ENCODE measurements at regions not wholly inside any gene's neighbourhood (a gene's known extent, or its start where the extent isn't known, plus 50 kb on each side); places are given as distances from the start of the nearest gene placed in this dataset.
"Not testable (repeated sequence)": the region's sequence is repeated elsewhere in the genome, so short reads cannot be mapped to it uniquely, and the experiment has no call there.

DNA sequence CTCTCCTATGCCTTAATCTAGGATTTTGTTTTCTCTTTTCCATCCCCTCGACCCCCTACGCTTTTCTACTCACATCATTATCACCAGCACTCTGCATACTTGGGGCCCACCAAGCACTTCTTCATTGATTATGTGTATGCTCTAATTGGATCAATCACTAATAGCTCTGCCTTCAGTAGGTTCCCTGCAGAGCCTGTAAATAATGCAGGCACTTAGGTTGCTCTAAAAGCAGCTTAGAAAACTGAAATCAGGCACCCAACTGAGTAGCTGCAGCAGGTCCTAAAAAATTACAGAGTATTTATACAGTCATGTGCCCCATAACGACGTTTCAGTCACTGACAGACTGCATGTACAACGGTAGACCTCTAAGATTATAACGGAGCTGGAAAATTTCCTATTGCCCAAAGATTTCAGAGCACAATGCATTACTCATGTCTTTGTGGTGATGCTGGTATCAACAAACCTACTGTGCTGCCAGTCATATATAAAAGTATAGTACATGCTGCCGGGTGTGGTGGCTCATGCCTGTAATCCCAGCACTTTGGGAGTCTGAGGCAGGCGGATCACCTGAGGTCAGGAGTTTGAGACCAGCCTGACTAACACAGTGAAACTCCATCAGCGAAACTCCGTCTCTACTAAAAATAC is 280.4 kb downstream of the HS3ST3B1 start:
- in situ Hi-C loops (cut with HindIII; ENCODE audit: low sequenced_read_pairs) = no loop called here

- in situ Hi-C loops (cut with HindIII; ENCODE audit: low sequenced_read_pairs) = no loop called here
Measured at GRCh38 chr17:14580499-14580898, 279.6 kb downstream of the HS3ST3B1 start.

DNA sequence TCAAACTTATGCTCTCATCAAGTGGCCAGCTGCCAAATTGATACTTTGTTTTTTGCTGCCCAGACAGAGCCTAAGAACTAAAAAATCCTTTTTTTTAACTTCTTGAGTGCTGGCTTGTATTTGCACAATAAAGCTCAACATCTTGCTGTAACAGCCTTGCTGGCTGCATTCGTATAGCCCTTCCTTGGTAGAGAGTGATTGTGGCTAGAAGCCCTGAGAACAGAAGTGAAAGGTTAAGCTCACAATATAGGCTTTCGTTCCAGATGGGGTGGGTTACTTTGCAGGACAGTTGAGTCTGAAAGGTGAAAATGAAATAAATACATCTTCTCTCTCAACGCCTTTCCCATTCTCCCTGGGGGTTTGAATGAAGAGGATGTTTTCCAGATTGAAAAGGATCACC is 278.8 kb downstream of the HS3ST3B1 start:
- in situ Hi-C loops (cut with HindIII; ENCODE audit: low sequenced_read_pairs) = no loop called here

- in situ Hi-C loops (cut with HindIII; ENCODE audit: low sequenced_read_pairs) = no loop called here
Measured at GRCh38 chr17:14575471-14575953, 274.6 kb downstream of the HS3ST3B1 start.

- in situ Hi-C loops (cut with HindIII; ENCODE audit: low sequenced_read_pairs) = not testable (repeated sequence)
Measured at GRCh38 chr17:14560325-14560724, 259.4 kb downstream of the HS3ST3B1 start.

GRCh38 chr17:14559264-14560119 is 258.6 kb downstream of the HS3ST3B1 start:
- in situ Hi-C loops (cut with HindIII; ENCODE audit: low sequenced_read_pairs) = no loop called here

- in situ Hi-C loops (cut with HindIII; ENCODE audit: low sequenced_read_pairs) = no loop called here
Measured at GRCh38 chr17:14557480-14557879, 256.6 kb downstream of the HS3ST3B1 start.

GRCh38 chr17:14553847-14554246 is 253.0 kb downstream of the HS3ST3B1 start:
- in situ Hi-C loops (cut with HindIII; ENCODE audit: low sequenced_read_pairs) = no loop called here

DNA sequence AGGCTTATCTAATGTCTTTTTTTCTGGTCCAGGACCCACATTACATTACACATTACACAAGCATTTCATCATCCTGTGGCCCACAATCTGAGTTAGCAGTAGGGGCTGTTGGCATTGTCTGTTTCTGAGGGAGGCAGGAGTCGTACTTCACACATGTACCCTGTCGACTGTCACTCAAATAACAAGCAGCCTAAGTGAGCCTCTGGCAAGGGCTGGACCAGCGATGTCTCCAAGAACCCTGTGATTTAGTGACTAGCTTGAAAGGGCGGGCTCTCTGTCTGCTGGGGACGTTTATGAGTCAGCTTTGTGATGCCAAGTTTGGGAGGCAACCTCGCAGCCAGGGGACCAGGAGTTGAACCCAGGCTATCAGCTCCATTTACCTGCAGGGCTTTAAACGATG is 251.4 kb downstream of the HS3ST3B1 start:
- in situ Hi-C loops (cut with HindIII; ENCODE audit: low sequenced_read_pairs) = no loop called here

DNA sequence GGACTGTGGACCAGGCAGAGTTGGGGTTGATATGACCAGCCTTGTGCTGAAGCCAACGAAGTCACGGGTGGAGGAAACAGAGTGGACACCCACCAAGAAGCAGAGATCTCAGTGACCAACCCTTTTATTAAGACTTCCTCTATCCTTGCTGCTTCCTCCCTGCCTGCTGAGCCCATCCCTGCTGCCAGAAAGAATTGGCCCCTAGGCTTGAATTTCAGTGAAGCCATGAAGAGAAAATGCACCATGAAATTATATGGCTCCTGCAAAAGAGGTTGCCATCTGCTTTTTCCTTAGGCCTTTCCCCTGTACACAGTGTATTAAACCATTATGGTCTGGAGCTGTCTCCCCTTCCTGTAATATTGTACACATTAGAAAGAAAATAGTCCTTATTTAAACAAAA is 246.7 kb downstream of the HS3ST3B1 start:
- in situ Hi-C loops (cut with HindIII; ENCODE audit: low sequenced_read_pairs) = no loop called here

DNA sequence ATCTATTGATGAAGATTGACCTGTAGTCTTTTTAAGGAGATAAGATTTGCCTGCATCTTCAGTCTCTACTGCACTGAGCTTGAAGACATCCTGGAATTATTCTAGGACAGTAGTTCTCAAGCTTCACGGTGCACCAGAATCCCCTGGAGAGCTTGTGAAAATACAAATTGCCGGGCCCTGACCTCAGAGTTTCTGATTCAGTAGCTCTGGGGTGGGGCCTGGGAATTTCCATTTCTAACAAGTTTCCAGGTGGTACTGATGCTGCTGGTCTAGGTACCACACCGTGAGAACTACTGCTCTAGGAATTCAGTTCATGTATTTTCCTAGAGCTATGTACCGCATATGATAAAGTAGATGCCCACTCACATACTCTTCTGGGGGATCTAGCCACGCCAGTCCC is 246.1 kb downstream of the HS3ST3B1 start:
- in situ Hi-C loops (cut with HindIII; ENCODE audit: low sequenced_read_pairs) = no loop called here

- in situ Hi-C loops (cut with HindIII; ENCODE audit: low sequenced_read_pairs) = no loop called here
Measured at GRCh38 chr17:14545156-14545906, 244.4 kb downstream of the HS3ST3B1 start.

DNA sequence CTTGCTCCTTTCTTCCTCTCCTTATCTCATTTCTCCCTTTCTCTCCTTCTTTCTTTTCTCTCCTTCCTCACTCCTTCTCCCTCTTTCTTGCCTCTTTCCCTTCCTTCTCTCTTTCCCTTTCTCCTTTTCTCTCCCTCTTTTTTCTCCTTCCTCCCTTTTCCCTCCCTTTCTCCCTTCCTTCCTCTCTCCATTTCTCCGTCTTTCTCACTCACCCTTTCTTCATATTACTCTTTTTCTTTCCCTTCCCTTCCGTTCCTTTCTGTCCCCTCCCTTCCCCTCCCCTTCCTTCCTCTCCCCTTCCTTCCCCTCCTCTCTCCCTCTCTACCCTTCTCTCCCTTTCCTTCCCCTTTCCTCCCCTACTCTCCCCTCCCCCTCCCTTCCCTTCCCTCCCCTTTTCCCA is 240.8 kb downstream of the HS3ST3B1 start:
- in situ Hi-C loops (cut with HindIII; ENCODE audit: low sequenced_read_pairs) = no loop called here

DNA sequence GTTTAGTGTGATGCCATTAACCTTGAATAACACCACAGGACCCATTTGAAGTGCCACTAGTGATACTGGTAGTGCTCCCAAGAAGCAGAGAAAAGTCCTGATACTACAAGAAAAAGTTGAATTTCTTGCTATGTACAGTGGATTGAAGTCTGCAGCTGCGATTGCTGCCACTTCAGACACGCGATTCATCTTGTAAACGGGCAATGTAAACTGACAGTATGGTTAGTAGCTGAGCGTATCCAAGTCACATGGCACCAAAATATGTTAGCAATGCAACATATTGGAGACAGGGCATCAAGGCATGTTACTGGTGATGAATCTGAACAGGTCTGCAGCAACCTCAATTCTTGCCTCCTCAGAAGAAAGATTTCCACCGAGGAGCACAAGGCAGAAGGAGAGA is 238.9 kb downstream of the HS3ST3B1 start:
- in situ Hi-C loops (cut with HindIII; ENCODE audit: low sequenced_read_pairs) = no loop called here

DNA sequence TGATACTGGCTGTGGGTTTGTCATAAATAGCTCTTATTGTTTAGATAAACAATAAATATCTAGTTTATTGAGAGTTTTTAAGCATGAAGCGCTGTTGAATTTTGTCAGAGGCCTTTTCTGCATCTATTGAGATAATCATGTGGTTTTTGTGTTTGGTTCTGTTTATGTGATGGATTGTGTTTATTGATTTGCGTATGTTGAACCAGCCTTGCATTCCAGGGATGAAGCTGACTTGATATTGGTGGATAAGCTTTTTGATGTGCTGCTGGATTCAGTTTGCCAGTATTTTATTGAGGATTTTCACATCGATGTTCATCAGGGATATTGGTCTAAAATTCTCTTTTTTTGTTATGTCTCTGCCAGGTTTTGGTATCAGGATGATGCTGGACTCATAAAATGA is 231.4 kb downstream of the HS3ST3B1 start:
- in situ Hi-C loops (cut with HindIII; ENCODE audit: low sequenced_read_pairs) = not testable (repeated sequence)

GRCh38 chr17:14525551-14526455 is 224.9 kb downstream of the HS3ST3B1 start:
- in situ Hi-C loops (cut with HindIII; ENCODE audit: low sequenced_read_pairs) = no loop called here

GRCh38 chr17:14522795-14523387 is 222.0 kb downstream of the HS3ST3B1 start:
- in situ Hi-C loops (cut with HindIII; ENCODE audit: low sequenced_read_pairs) = no loop called here

DNA sequence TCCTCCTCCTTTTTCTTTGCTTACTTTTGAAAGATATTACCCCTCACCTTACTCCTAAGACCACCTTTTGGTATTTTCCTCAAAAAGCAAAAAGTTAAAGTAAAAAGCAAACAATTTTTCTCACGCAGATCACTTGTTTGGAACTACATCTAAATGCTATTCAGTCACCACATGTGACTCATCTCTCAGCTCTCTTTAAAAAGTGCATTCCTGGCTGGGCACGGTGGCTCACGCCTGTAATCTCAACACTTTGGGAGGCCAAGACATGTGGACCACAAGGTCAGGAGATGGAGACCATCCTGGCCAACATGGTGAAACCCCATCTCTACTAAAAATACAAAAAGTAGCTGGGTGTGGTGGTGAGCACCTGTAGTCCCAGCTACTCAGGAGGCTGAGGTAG is 218.0 kb downstream of the HS3ST3B1 start:
- in situ Hi-C loops (cut with HindIII; ENCODE audit: low sequenced_read_pairs) = not testable (repeated sequence)

DNA sequence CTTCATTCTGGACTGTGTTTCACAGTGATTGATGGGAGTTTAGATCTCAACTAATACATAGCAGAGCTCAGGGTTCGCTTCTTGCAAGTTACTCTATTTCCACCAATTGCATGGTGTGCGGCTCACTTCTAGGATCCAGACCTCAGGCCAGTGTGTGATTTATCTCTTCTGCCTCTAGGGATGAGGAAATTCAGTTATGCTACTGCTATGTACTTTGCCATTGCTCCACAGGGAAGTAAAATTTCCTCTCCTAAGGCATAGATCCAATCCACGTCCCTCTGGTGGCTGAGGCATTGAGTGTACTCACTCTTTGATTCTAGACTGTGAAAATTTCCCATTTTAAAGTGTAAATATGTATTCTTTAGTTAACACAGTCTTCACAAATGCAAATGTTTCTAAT is 214.1 kb downstream of the HS3ST3B1 start:
- in situ Hi-C loops (cut with HindIII; ENCODE audit: low sequenced_read_pairs) = no loop called here

DNA sequence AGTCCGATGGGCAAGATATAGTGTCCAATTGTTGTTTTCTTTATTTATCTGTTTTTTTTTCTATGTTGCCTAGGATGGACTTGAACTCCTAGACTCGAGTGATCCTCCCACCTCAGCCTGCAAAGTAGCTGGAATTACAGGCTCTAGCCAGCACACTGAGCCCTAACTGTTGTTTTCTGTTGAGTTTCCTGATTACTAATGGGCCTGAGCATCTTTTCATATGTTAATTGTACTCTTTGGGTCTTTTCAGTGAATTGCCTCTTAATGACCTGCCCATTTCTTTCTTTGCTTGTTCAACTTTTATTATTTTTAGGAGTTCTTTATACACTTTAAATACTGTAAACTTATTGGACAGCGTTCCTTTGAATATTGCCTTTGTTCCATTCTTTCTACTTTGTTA is 213.0 kb downstream of the HS3ST3B1 start:
- in situ Hi-C loops (cut with HindIII; ENCODE audit: low sequenced_read_pairs) = no loop called here

Data from DLD1 (cell line).